ENCODE measurements at regions not wholly inside any gene's neighbourhood (a gene's known extent, or its start where the extent isn't known, plus 50 kb on each side); places are given as distances from the start of the nearest gene placed in this dataset.

GRCh38 chr22:22359465-22359864 is 114.9 kb downstream of the VPREB1 start (continued):
- TF ChIP-seq CHD7 (IDR thresholded peaks at IDR 0.05; ENCODE audit: insufficient replicate concordance, low read length) (no peak), TAF7 (optimal IDR thresholded peaks at IDR 0.05; ENCODE audit: borderline replicate concordance, low read depth, low read length) (no peak), ZNF274 (IDR thresholded peaks at IDR 0.05; ENCODE audit: borderline replicate concordance, extremely low read depth, low read length) (no peak), BRCA1 (IDR thresholded peaks at IDR 0.05; ENCODE audit: low read depth, low read length) (no peak), TAF1 (IDR thresholded peaks at IDR 0.05; ENCODE audit: low read depth, low read length) (no peak), CTBP2 (IDR thresholded peaks at IDR 0.05; ENCODE audit: borderline replicate concordance, insufficient read depth, insufficient read length, low read length) (no peak), PHF8 (conservative IDR thresholded peaks at IDR 0.05; ENCODE audit: low read depth, low read length) (no peak), CBX8 (IDR thresholded peaks at IDR 0.05; ENCODE audit: borderline replicate concordance, low read depth, low read length) (no peak), SIX5 (IDR thresholded peaks at IDR 0.05; ENCODE audit: low read depth, low read length) (no peak), SUZ12 (IDR thresholded peaks at IDR 0.05; ENCODE audit: low read length) (no peak), NRF1 (IDR thresholded peaks at IDR 0.05; ENCODE audit: low read depth, low read length) (no peak)

Measured in H1 (cell line).